ENCODE measurements at regions not wholly inside any gene's neighbourhood (a gene's known extent, or its start where the extent isn't known, plus 50 kb on each side); places are given as distances from the start of the nearest gene placed in this dataset.

GRCh38 chr4:38501698-38502097 lies 162.3 kb upstream of the KLF3 start:
- intact Hi-C loops (cut with micrococcal nuclease): no loop called here
- RAD21 ChIA-PET (ENCODE audit: low non-redundant PET in 1 of 2, low total read pairs in 2 of 2, uncharacterized antibody in 2 of 2, unreplicated experiment in 2 of 2): no interaction called here
- H3K79me2 ChIP-seq (ENCODE audit: insufficient read depth, low read length): no peaks in the 10 kb centered on the region
- H3K4me1 ChIP-seq (ENCODE audit: control insufficient read depth in 1 of 2, insufficient read depth in 2 of 2, low read length in 2 of 2): no peaks in the 10 kb centered on the region
- DNase-seq (ENCODE audit: low read depth, low spot score) (no peak), ATAC-seq (no peak)
- no peaks in the 10 kb centered on the region for H4K20me1 ChIP-seq (ENCODE audit: insufficient read depth)
- no peaks in the 10 kb centered on the region for H3K9me3 ChIP-seq (ENCODE audit: control insufficient read depth in 1 of 2, insufficient read depth in 1 of 2, low read depth in 1 of 2, low read length in 2 of 2)
- no peak overlapping the region for H2AFZ ChIP-seq (ENCODE audit: low read depth, low read length, poor library complexity, severe bottlenecking)
- no peak for TF ChIP-seq EGR1 (IDR thresholded peaks at IDR 0.05; ENCODE audit: low read depth)
- TF ChIP-seq CBX3 (IDR thresholded peaks at IDR 0.05; ENCODE audit: low read depth): no peak
- no peak for TF ChIP-seq CEBPB (IDR thresholded peaks at IDR 0.05; ENCODE audit: low read depth)
- no peak for TF ChIP-seq EZH2 (IDR thresholded peaks at IDR 0.05)
- TF ChIP-seq SRF (IDR thresholded peaks at IDR 0.05; ENCODE audit: low read depth): no peak
- no peak for TF ChIP-seq SIN3A (IDR thresholded peaks at IDR 0.05; ENCODE audit: low read depth)
- no peak for TF ChIP-seq MAX (IDR thresholded peaks at IDR 0.05)
- TF ChIP-seq TCF7L2 (IDR thresholded peaks at IDR 0.05; ENCODE audit: borderline replicate concordance, extremely low read depth, insufficient read depth, insufficient read length): no peak
- TF ChIP-seq ZNF274 (IDR thresholded peaks at IDR 0.05; ENCODE audit: low read depth, low read length): no peak
- TF ChIP-seq FOSL1 (IDR thresholded peaks at IDR 0.05; ENCODE audit: low read depth): no peak
- TF ChIP-seq ZFX (IDR thresholded peaks at IDR 0.05): no peak
- TF ChIP-seq RAD21 (IDR thresholded peaks at IDR 0.05; ENCODE audit: low read depth): no peak
- POLR2A ChIA-PET: no interaction called here
- no peak overlapping the region for H3K4me3 ChIP-seq (replicated peaks in 1 of 2; ENCODE audit: low read depth in 1 of 2, low read length in 2 of 2)
- CTCF ChIA-PET: no interaction called here
- H3K9ac ChIP-seq (ENCODE audit: low read length): no peak overlapping the region
- no TSS peak for BruUV-seq (replicated peaks)
- no peaks in the 10 kb centered on the region for H3K27me3 ChIP-seq (ENCODE audit: insufficient read depth, low read length)
- no peaks in the 10 kb centered on the region for H3K36me3 ChIP-seq (ENCODE audit: control insufficient read depth in 1 of 2, insufficient read depth in 2 of 2, low read length in 2 of 2)
- H3K27ac ChIP-seq (ENCODE audit: low read depth, low read length): no peak overlapping the region
- no peak overlapping the region for H3K4me2 ChIP-seq (ENCODE audit: low read length)
- H3K9me2 ChIP-seq (ENCODE audit: insufficient read depth): no peaks in the 10 kb centered on the region

DNA sequence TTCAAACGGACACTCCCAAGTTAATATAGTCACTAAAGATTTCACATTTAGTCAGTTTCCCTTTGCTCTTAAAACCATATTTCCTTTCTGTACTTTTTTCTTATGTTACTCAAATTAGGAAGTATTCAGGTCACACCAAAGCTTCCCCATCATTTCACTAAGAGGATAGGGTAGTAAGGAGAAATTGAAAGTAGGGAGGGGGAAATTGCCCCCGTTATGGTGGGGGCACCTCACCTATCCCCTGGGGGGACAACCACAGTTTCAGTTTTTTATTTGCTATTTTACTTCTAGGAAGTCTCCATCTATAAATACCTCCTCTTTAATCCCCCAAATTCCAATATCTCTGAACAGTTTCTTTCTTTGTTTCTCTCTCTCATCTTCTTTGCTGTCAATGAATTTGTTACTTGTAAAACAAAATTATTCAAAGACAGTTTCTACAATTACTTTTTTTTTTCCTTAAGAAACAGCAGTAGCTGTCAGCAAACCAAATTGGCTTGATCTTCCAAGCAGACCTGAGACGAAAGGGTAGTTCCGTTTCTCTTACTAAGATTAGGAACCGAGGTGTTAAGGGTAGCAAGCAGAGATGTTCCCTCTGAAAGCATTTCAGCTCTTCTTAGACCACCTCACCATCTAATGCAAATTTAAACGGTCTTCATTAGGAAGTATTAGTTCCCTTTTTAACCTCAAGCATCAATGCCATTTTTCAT lies 160.2 kb upstream of the KLF3 start:
- H3K27ac ChIP-seq (ENCODE audit: low read depth, low read length): no peak overlapping the region
- no peak overlapping the region for H3K4me3 ChIP-seq (replicated peaks in 1 of 2; ENCODE audit: low read depth in 1 of 2, low read length in 2 of 2)
- H3K4me1 ChIP-seq (ENCODE audit: control insufficient read depth in 1 of 2, insufficient read depth in 2 of 2, low read length in 2 of 2): no peaks in the 10 kb centered on the region
- no peaks in the 10 kb centered on the region for H4K20me1 ChIP-seq (ENCODE audit: insufficient read depth)
- ChIA-PET RAD21 (ENCODE audit: low non-redundant PET in 1 of 2, low total read pairs in 2 of 2, uncharacterized antibody in 2 of 2, unreplicated experiment in 2 of 2) (no interaction called here), POLR2A (interaction anchor here (0.9 kb wide), 1 partner anchor 11 kb away, joined by 3 read pairs; no protein-coding TSS in a partner anchor), CTCF (no interaction called here)
- intact Hi-C loops (cut with micrococcal nuclease): no loop called here
- H3K9ac ChIP-seq (ENCODE audit: low read length): no peak overlapping the region
- no peaks in the 10 kb centered on the region for H3K9me3 ChIP-seq (ENCODE audit: control insufficient read depth in 1 of 2, insufficient read depth in 1 of 2, low read depth in 1 of 2, low read length in 2 of 2)
- no peak overlapping the region for H2AFZ ChIP-seq (ENCODE audit: low read depth, low read length, poor library complexity, severe bottlenecking)
- H3K79me2 ChIP-seq (ENCODE audit: insufficient read depth, low read length): no peaks in the 10 kb centered on the region
- H3K9me2 ChIP-seq (ENCODE audit: insufficient read depth): no peaks in the 10 kb centered on the region
- ATAC-seq (no peak), DNase-seq (ENCODE audit: low read depth, low spot score) (no peak)
- H3K27me3 ChIP-seq (ENCODE audit: insufficient read depth, low read length): no peaks in the 10 kb centered on the region
- H3K36me3 ChIP-seq (ENCODE audit: control insufficient read depth in 1 of 2, insufficient read depth in 2 of 2, low read length in 2 of 2): no peaks in the 10 kb centered on the region
- BruUV-seq (replicated peaks): no TSS peak
- no peak for TF ChIP-seq SIN3A (IDR thresholded peaks at IDR 0.05; ENCODE audit: low read depth)
- no peak overlapping the region for H3K4me2 ChIP-seq (ENCODE audit: low read length)
